SH-SY5Y (cell line): ENCODE measurements at regions not wholly inside any gene's neighbourhood (a gene's known extent, or its start where the extent isn't known, plus 50 kb on each side); places are given as distances from the start of the nearest gene placed in this dataset.

Experiments
- GATA2 ChIP-seq: IDR thresholded peaks from 2 replicates; pipeline ENCODE4 v1.6.1; 2011; ENCODE audit warnings: mild to moderate bottlenecking, low read depth, low read length
- GATA3 ChIP-seq: IDR thresholded peaks from 2 replicates; pipeline ENCODE4 v1.6.1; 2011; ENCODE audit warnings: low read depth, mild to moderate bottlenecking, low read length, moderate library complexity

GRCh38 chr2:147076634-147077033, 768.2 kb upstream of the ACVR2A start:
- TF ChIP-seq GATA2 (no peak), GATA3 (no peak)
